BJ (cell line): ENCODE measurements at regions not wholly inside any gene's neighbourhood (a gene's known extent, or its start where the extent isn't known, plus 50 kb on each side); places are given as distances from the start of the nearest gene placed in this dataset.

ENCODE experiments used
- CTCF ChIA-PET: fragments of 350-600 bp; formaldehyde crosslinking; extraction: SDS; loops from one replicate; lab custom pipeline; 2021; ENCODE audit warnings: antibody characterized with exemption, inconsistent platforms; lab: Yijun Ruan, JAX
- POLR2A ChIA-PET: fragments of 300-600 bp; sonication (Branson Sonifier 250); formaldehyde crosslinking; extraction: SDS; loops from one replicate; lab custom pipeline; 2021; ENCODE audit warnings: antibody characterized with exemption; lab: Charles Lee
- DNase-seq: peaks from one replicate; pipeline ENCODE4 v3.0.0-alpha.2; 2011; ENCODE audit warnings: low read depth
- H3K27me3 ChIP-seq: 2 replicates; pipeline ENCODE4 v1.6.0; 2011; ENCODE audit warnings: low read length; ENCODE audit not compliant: control insufficient read depth, insufficient read depth
- H3K36me3 ChIP-seq: 2 replicates; pipeline ENCODE4 v1.5.1; 2011; ENCODE audit warnings: low read length; ENCODE audit not compliant: control insufficient read depth, insufficient read depth
- H3K4me3 ChIP-seq: 2 replicates; pipeline ENCODE4 v1.5.1; 2011; ENCODE audit warnings: low read depth, mild to moderate bottlenecking, control low read depth, low read length
- TF ChIP-seq, protein P1 (sequence below): IDR thresholded peaks from 2 replicates; pipeline ENCODE4 v1.5.1; 2011; ENCODE audit warnings: low read depth, mild to moderate bottlenecking, control low read depth, inconsistent platforms, low read length, moderate library complexity; ENCODE audit not compliant: insufficient read depth

DNA sequence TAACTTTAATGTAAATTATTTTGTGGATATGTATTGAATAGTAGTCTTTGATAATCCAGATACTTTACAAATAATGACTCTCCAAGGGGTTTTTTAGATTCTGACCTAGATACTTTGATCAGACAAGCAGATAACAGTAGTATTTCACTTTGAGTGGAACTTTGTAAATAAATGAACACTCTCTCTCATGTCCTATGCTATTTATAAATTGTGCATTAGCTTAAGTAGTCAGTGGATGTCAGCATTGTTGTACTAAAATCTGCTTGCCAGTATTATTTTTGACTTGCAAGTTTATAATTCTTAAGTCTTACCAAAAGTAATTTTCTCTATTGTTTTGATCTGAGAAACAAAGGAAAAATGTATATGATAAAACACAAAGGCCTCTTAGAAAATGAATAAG is 1113.1 kb upstream of the NRXN1 start:
- ChIA-PET POLR2A (no interaction called here), CTCF (no interaction called here)
- H3K4me3 ChIP-seq, result no peak overlapping the region
- no peaks in the 10 kb centered on the region for H3K27me3 ChIP-seq
- TF ChIP-seq, protein P1, sequence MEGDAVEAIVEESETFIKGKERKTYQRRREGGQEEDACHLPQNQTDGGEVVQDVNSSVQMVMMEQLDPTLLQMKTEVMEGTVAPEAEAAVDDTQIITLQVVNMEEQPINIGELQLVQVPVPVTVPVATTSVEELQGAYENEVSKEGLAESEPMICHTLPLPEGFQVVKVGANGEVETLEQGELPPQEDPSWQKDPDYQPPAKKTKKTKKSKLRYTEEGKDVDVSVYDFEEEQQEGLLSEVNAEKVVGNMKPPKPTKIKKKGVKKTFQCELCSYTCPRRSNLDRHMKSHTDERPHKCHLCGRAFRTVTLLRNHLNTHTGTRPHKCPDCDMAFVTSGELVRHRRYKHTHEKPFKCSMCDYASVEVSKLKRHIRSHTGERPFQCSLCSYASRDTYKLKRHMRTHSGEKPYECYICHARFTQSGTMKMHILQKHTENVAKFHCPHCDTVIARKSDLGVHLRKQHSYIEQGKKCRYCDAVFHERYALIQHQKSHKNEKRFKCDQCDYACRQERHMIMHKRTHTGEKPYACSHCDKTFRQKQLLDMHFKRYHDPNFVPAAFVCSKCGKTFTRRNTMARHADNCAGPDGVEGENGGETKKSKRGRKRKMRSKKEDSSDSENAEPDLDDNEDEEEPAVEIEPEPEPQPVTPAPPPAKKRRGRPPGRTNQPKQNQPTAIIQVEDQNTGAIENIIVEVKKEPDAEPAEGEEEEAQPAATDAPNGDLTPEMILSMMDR, result no peak
- DNase-seq, result no peak
- H3K36me3 ChIP-seq, result no peaks in the 10 kb centered on the region

DNA sequence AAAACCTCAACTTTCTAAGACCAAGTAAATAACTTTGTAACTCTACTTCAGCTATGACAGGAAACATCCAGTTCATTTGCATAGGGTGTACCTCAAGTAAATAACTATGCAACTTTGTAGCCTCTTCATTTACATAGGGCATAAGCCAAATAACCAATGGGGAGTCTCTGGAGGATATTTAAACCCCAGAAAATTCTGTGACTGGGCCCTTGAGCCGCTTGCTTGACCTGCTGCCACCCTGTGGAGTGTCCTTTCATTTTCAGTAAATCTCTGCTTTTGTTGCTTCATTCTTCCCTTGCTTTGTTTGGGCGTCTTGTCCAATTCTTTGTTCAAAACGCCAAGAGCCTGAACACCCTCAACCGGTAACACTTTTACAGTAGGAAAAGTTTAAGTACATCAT is 1112.7 kb upstream of the NRXN1 start:
- H3K36me3 ChIP-seq, result no peaks in the 10 kb centered on the region
- ChIA-PET CTCF (no interaction called here), POLR2A (no interaction called here)
- no peak for DNase-seq
- no peaks in the 10 kb centered on the region for H3K27me3 ChIP-seq
- TF ChIP-seq, protein P1, result no peak
- no peak overlapping the region for H3K4me3 ChIP-seq

DNA sequence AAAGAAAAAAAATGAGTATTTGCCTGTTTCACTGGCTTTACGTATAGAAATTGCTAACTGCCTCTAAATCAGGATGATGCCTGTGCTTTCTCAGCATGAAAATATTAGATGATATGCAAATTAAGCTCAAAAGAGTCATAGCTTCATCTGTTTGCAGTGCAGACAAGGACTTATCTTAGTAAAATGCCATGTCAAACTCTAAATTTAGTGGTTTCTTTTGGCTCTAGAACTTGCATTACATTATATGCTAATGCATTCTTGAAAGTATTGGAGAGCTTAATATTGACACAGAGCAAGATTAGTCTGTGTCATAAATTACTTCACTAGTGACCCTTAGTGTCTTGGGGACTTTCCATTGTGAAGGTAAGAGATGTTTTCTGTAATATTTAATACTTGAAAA is 1109.1 kb upstream of the NRXN1 start:
- DNase-seq, result no peak

DNA sequence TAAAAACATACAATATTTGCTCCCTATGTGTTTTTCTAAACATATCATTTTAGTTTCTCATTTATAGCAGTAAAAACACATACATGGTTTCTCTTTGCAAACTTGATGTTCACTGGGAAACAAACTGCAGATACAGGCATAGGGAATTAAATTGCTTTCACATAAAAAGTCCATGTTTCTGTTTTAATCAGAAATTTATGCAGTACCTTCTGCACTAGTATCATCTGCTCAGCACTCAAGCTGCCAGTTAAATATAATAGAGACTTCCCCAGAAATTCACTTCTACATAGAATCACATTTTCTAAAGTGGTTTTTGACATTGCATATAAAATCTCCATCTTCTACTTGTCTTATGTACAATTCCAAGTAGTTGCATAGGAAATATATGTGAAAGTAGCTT is 1107.3 kb upstream of the NRXN1 start:
- Histone ChIP-seq H3K4me3 (no peak overlapping the region), H3K27me3 (no peaks in the 10 kb centered on the region), H3K36me3 (no peaks in the 10 kb centered on the region)
- no peak for DNase-seq
- TF ChIP-seq, protein P1, result no peak
- ChIA-PET CTCF (no interaction called here), POLR2A (no interaction called here)

More for the DNA sequence above, 1109.1 kb upstream of the NRXN1 start:
- ChIA-PET CTCF (no interaction called here), POLR2A (no interaction called here)
- no peak overlapping the region for H3K4me3 ChIP-seq
- TF ChIP-seq, protein P1, result no peak
- H3K27me3 ChIP-seq, result no peaks in the 10 kb centered on the region
- no peaks in the 10 kb centered on the region for H3K36me3 ChIP-seq

DNA sequence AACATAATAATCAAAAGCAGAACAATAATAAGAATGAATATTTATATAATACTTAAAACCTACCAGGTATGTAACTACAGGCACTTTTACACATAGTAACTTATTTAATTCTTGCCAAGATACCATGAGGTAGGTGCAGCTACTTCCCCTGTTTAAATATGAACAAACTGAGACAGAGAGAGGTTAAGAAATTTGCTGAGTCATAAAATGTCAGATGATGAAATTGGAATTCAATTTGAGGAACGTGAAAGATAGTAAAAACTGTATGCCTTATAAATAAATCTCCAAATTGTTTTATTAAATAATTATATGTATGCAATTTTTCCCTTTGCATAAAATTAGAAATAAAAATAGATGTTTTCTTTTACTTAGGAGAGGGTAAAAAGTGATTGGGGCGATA is 1103.3 kb upstream of the NRXN1 start:
- TF ChIP-seq, protein P1, result no peak
- Histone ChIP-seq H3K4me3 (no peak overlapping the region), H3K36me3 (no peaks in the 10 kb centered on the region), H3K27me3 (no peaks in the 10 kb centered on the region)
- POLR2A ChIA-PET, result no interaction called here
- CTCF ChIA-PET, result no interaction called here
- DNase-seq, result no peak
